GM23338 (cell line): ENCODE measurements at regions not wholly inside any gene's neighbourhood (a gene's known extent, or its start where the extent isn't known, plus 50 kb on each side); places are given as distances from the start of the nearest gene placed in this dataset.

Experiments
- ATAC-seq: fragments of 200-7000 bp; cut with Tn5 transposase; 3 replicates; pipeline ENCODE4 v1.9.1; 2020
- DNase-seq: peaks from one replicate; pipeline ENCODE4 v3.0.0-alpha.2; 2015; ENCODE audit warnings: low spot score
- H2AFZ ChIP-seq: fragments of 200-600 bp; sonication (generic); 2 replicates; pipeline ENCODE4 v1.8.0; 2016; ENCODE audit warnings: antibody characterized with exemption, mild to moderate bottlenecking, moderate library complexity
- H3F3A ChIP-seq: fragments of 200-600 bp; sonication (generic); replicated peaks from 2 replicates; pipeline ENCODE4 v1.8.0; 2017; ENCODE audit warnings: antibody characterized with exemption, mixed run types, low read depth
- H3K27ac ChIP-seq: fragments of 200-600 bp; sonication (generic); 2 replicates; pipeline ENCODE4 v1.6.1; 2016; ENCODE audit warnings: low read depth
- H3K27me3 ChIP-seq: fragments of 200-600 bp; sonication (generic); 2 replicates; pipeline ENCODE4 v1.8.0; 2016; ENCODE audit warnings: mild to moderate bottlenecking, mixed run types, moderate library complexity; ENCODE audit not compliant: insufficient read depth
- H3K36me3 ChIP-seq: fragments of 200-600 bp; sonication (generic); 2 replicates; pipeline ENCODE4 v1.8.0; 2016; ENCODE audit warnings: mild to moderate bottlenecking; ENCODE audit not compliant: insufficient read depth
- H3K4me1 ChIP-seq: fragments of 200-600 bp; sonication (generic); 2 replicates; pipeline ENCODE4 v1.8.0; 2016; ENCODE audit warnings: mild to moderate bottlenecking, moderate library complexity; ENCODE audit not compliant: insufficient read depth
- H3K4me2 ChIP-seq: fragments of 200-600 bp; sonication (generic); 2 replicates; pipeline ENCODE4 v1.7.1; 2017; ENCODE audit warnings: mixed run types
- H3K4me3 ChIP-seq: fragments of 200-600 bp; sonication (generic); 2 replicates; pipeline ENCODE4 v1.6.1; 2016; ENCODE audit warnings: mixed run types
- H3K79me2 ChIP-seq: fragments of 200-600 bp; sonication (generic); replicated peaks from 2 replicates; pipeline ENCODE4 v1.8.0; 2017; ENCODE audit warnings: mild to moderate bottlenecking; ENCODE audit not compliant: insufficient read depth
- H3K9me2 ChIP-seq: fragments of 200-600 bp; sonication (generic); 2 replicates; pipeline ENCODE4 v1.8.0; 2017; ENCODE audit not compliant: insufficient read depth
- H4K20me1 ChIP-seq: fragments of 200-600 bp; sonication (generic); replicated peaks from 2 replicates; pipeline ENCODE4 v1.8.0; 2017; ENCODE audit warnings: mild to moderate bottlenecking; ENCODE audit not compliant: insufficient read depth
- H3K27ac Mint-ChIP-seq: 2 replicates; pipeline ENCODE4 v1.8.0; 2020; ENCODE audit warnings: inconsistent platforms, mild to moderate bottlenecking, moderate library complexity, mixed read lengths
- H3K27me3 Mint-ChIP-seq: 3 replicates; pipeline ENCODE4 v1.8.0; 2022; ENCODE audit warnings: low read depth, mild to moderate bottlenecking, moderate library complexity, mixed read lengths, inconsistent platforms; ENCODE audit not compliant: insufficient read depth, poor library complexity
- H3K36me3 Mint-ChIP-seq: 3 replicates; pipeline ENCODE4 v1.8.0; 2021; ENCODE audit warnings: low read depth, mild to moderate bottlenecking, inconsistent platforms, moderate library complexity, mixed read lengths
- H3K4me1 Mint-ChIP-seq: 3 replicates; pipeline ENCODE4 v1.8.0; 2020; ENCODE audit warnings: mild to moderate bottlenecking, inconsistent platforms, mixed read lengths
- H3K4me3 Mint-ChIP-seq: 3 replicates; pipeline ENCODE4 v1.8.0; 2021; ENCODE audit warnings: moderate library complexity, mild to moderate bottlenecking, inconsistent platforms, mixed read lengths
- H3K9me3 Mint-ChIP-seq: 3 replicates; pipeline ENCODE4 v1.8.0; 2020; ENCODE audit warnings: moderate library complexity, mild to moderate bottlenecking, inconsistent platforms, mixed read lengths
- ETS1 ChIP-seq: IDR thresholded peaks from 2 replicates; pipeline ENCODE4 v1.6.1; 2016; ENCODE audit warnings: antibody characterized with exemption
- EZH2 ChIP-seq: fragments of 200-600 bp; sonication (generic); IDR thresholded peaks from one replicate; pipeline ENCODE4 v1.8.0; 2017; ENCODE audit warnings: antibody characterized with exemption, mild to moderate bottlenecking, low read depth; ENCODE audit not compliant: unreplicated experiment
- JUNB ChIP-seq: IDR thresholded peaks from one replicate; pipeline ENCODE4 v1.6.1; 2016; ENCODE audit warnings: antibody characterized with exemption; ENCODE audit not compliant: unreplicated experiment
- POLR2AphosphoS5 ChIP-seq: IDR thresholded peaks from 2 replicates; pipeline ENCODE4 v1.6.1; 2016; ENCODE audit warnings: antibody characterized with exemption, low read depth
- REST ChIP-seq: IDR thresholded peaks from one replicate; pipeline ENCODE4 v1.6.1; 2018; ENCODE audit warnings: antibody characterized with exemption; ENCODE audit not compliant: unreplicated experiment
- STAT1 ChIP-seq: IDR thresholded peaks from one replicate; pipeline ENCODE4 v1.6.1; 2016; ENCODE audit warnings: antibody characterized with exemption; ENCODE audit not compliant: unreplicated experiment
- ZNF331 ChIP-seq: fragments of 250-450 bp; sonication (Bioruptor Pico); IDR thresholded peaks from 2 replicates; pipeline ENCODE4 v1.5.0; 2020; ENCODE audit warnings: low read depth, mild to moderate bottlenecking, moderate library complexity
- ZNF462 ChIP-seq: fragments of 250-450 bp; sonication (Bioruptor Pico); IDR thresholded peaks from 2 replicates; pipeline ENCODE4 v1.5.0; 2020; ENCODE audit warnings: mild to moderate bottlenecking, moderate library complexity

- no peak for TF ChIP-seq POLR2AphosphoS5
- no peak for TF ChIP-seq JUNB
- TF ChIP-seq ZNF331 (CRISPR knock-in tag): no peak
- TF ChIP-seq EZH2: no peak
- TF ChIP-seq ZNF462 (CRISPR knock-in tag): no peak
- TF ChIP-seq ETS1: no peak
These were observed 366.1 kb upstream of the ANKRD30A start (continued) for GRCh38 chr10:36759141-36759805.

- no peaks in the 10 kb centered on the region for H3K27me3 ChIP-seq
- no peaks in the 10 kb centered on the region for H3K27me3 Mint-ChIP-seq
- no peak overlapping the region for H3K27ac ChIP-seq
- no peaks in the 10 kb centered on the region for H4K20me1 ChIP-seq
- no peaks in the 10 kb centered on the region for H3K79me2 ChIP-seq
- 0 out of 2 replicates have a peak, but pooled peaks cover 5% of the 10 kb centered on the region for H3K9me2 ChIP-seq
- H3K4me3 Mint-ChIP-seq: no peak overlapping the region
- no peaks in the 10 kb centered on the region for H3K4me1 ChIP-seq
- peaks cover 19% of the 10 kb centered on the region; the same call in 2 of the 3 replicates for H3K36me3 Mint-ChIP-seq
- ATAC-seq: no peak
- no peaks in the 10 kb centered on the region for H3F3A ChIP-seq
- no peak overlapping the region for H3K4me2 ChIP-seq
- no peak overlapping the region for H2AFZ ChIP-seq
- peaks cover 35% of the 10 kb centered on the region for H3K9me3 Mint-ChIP-seq
- H3K36me3 ChIP-seq: 0 out of 2 replicates have a peak, but pooled peaks cover 5% of the 10 kb centered on the region
- no peak for DNase-seq
- no peak overlapping the region for H3K4me3 ChIP-seq
- no peaks in the 10 kb centered on the region; the same call in 1 of the 3 replicates for H3K4me1 Mint-ChIP-seq
- H3K27ac Mint-ChIP-seq: no peak overlapping the region
- TF ChIP-seq STAT1 (no peak), ZNF331 (CRISPR knock-in tag) (no peak), POLR2AphosphoS5 (no peak), REST (no peak), ETS1 (no peak)
These were observed 377.1 kb upstream of the ANKRD30A start for GRCh38 chr10:36748128-36748871.
